Body of pancreas (tissue), 4 donors: ENCODE measurements at regions not wholly inside any gene's neighbourhood (a gene's known extent, or its start where the extent isn't known, plus 50 kb on each side); places are given as distances from the start of the nearest gene placed in this dataset.

Experiments
- CTCF ChIP-seq, 7 experiments: fragments of 450-650 bp in 4 of 7; fragments of 200-600 bp in 3 of 7; sonication (generic) in 3 of 7; IDR thresholded peaks; one replicate each; pipeline ENCODE4 v1.5.1; 2016 to 2019; ENCODE audit warnings: antibody characterized with exemption in 7 of 7
- POLR2A ChIP-seq, 3 donors: fragments of 450-650 bp; IDR thresholded peaks; one replicate each; pipeline ENCODE4 v1.6.1; 2016; ENCODE audit warnings: antibody characterized with exemption in 3 of 3, mild to moderate bottlenecking in 2 of 3

DNA sequence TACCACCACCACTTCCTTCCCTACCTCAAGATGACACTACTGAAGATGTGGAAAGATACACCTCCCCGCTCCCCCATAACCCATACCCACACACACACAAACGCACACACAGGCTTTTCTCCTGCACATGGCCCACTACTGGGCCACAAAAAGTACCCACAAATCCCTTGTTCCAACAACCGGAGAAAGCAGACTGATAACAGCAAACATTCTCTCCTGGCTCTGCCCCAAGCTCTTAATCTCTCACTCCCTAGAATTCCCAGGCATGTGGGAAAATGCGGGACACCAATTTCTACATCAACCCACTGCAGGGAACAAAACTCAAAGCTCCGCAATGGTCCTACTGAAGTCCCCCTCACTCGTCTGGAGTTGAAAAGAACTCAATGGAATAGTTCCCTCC is 611.0 kb upstream of the KLF4 start:
- TF ChIP-seq CTCF (IDR thresholded peaks at IDR 0.05): no peak
- no peak for TF ChIP-seq POLR2A (IDR thresholded peaks at IDR 0.05)
